GM23338 (cell line): ENCODE measurements at regions not wholly inside any gene's neighbourhood (a gene's known extent, or its start where the extent isn't known, plus 50 kb on each side); places are given as distances from the start of the nearest gene placed in this dataset.

Source experiments
- ATAC-seq: fragments of 200-7000 bp; cut with Tn5 transposase; 3 replicates; pipeline ENCODE4 v1.9.1; 2020
- DNase-seq: peaks from one replicate; pipeline ENCODE4 v3.0.0-alpha.2; 2015; ENCODE audit warnings: low spot score
- H2AFZ ChIP-seq: fragments of 200-600 bp; sonication (generic); 2 replicates; pipeline ENCODE4 v1.8.0; 2016; ENCODE audit warnings: antibody characterized with exemption, mild to moderate bottlenecking, moderate library complexity
- H3F3A ChIP-seq: fragments of 200-600 bp; sonication (generic); replicated peaks from 2 replicates; pipeline ENCODE4 v1.8.0; 2017; ENCODE audit warnings: antibody characterized with exemption, mixed run types, low read depth
- H3K27ac ChIP-seq: fragments of 200-600 bp; sonication (generic); 2 replicates; pipeline ENCODE4 v1.6.1; 2016; ENCODE audit warnings: low read depth
- H3K27me3 ChIP-seq: fragments of 200-600 bp; sonication (generic); 2 replicates; pipeline ENCODE4 v1.8.0; 2016; ENCODE audit warnings: mild to moderate bottlenecking, mixed run types, moderate library complexity; ENCODE audit not compliant: insufficient read depth
- H3K36me3 ChIP-seq: fragments of 200-600 bp; sonication (generic); 2 replicates; pipeline ENCODE4 v1.8.0; 2016; ENCODE audit warnings: mild to moderate bottlenecking; ENCODE audit not compliant: insufficient read depth
- H3K4me1 ChIP-seq: fragments of 200-600 bp; sonication (generic); 2 replicates; pipeline ENCODE4 v1.8.0; 2016; ENCODE audit warnings: mild to moderate bottlenecking, moderate library complexity; ENCODE audit not compliant: insufficient read depth
- H3K4me2 ChIP-seq: fragments of 200-600 bp; sonication (generic); 2 replicates; pipeline ENCODE4 v1.7.1; 2017; ENCODE audit warnings: mixed run types
- H3K4me3 ChIP-seq: fragments of 200-600 bp; sonication (generic); 2 replicates; pipeline ENCODE4 v1.6.1; 2016; ENCODE audit warnings: mixed run types
- H3K79me2 ChIP-seq: fragments of 200-600 bp; sonication (generic); replicated peaks from 2 replicates; pipeline ENCODE4 v1.8.0; 2017; ENCODE audit warnings: mild to moderate bottlenecking; ENCODE audit not compliant: insufficient read depth
- H3K9me2 ChIP-seq: fragments of 200-600 bp; sonication (generic); 2 replicates; pipeline ENCODE4 v1.8.0; 2017; ENCODE audit not compliant: insufficient read depth
- H4K20me1 ChIP-seq: fragments of 200-600 bp; sonication (generic); replicated peaks from 2 replicates; pipeline ENCODE4 v1.8.0; 2017; ENCODE audit warnings: mild to moderate bottlenecking; ENCODE audit not compliant: insufficient read depth
- H3K27ac Mint-ChIP-seq: 2 replicates; pipeline ENCODE4 v1.8.0; 2020; ENCODE audit warnings: inconsistent platforms, mild to moderate bottlenecking, moderate library complexity, mixed read lengths
- H3K27me3 Mint-ChIP-seq: 3 replicates; pipeline ENCODE4 v1.8.0; 2022; ENCODE audit warnings: low read depth, mild to moderate bottlenecking, moderate library complexity, mixed read lengths, inconsistent platforms; ENCODE audit not compliant: insufficient read depth, poor library complexity
- H3K36me3 Mint-ChIP-seq: 3 replicates; pipeline ENCODE4 v1.8.0; 2021; ENCODE audit warnings: low read depth, mild to moderate bottlenecking, inconsistent platforms, moderate library complexity, mixed read lengths
- H3K4me1 Mint-ChIP-seq: 3 replicates; pipeline ENCODE4 v1.8.0; 2020; ENCODE audit warnings: mild to moderate bottlenecking, inconsistent platforms, mixed read lengths
- H3K4me3 Mint-ChIP-seq: 3 replicates; pipeline ENCODE4 v1.8.0; 2021; ENCODE audit warnings: moderate library complexity, mild to moderate bottlenecking, inconsistent platforms, mixed read lengths
- H3K9me3 Mint-ChIP-seq: 3 replicates; pipeline ENCODE4 v1.8.0; 2020; ENCODE audit warnings: moderate library complexity, mild to moderate bottlenecking, inconsistent platforms, mixed read lengths
- CREB1 ChIP-seq: fragments of 250-450 bp; sonication (Bioruptor Pico); IDR thresholded peaks from 2 replicates; pipeline ENCODE4 v1.5.0; 2020; ENCODE audit warnings: low read depth, mild to moderate bottlenecking, moderate library complexity
- CTCF ChIP-seq, 2 experiments: fragments of 200-600 bp in 1 of 2; sonication (generic) in 1 of 2; conservative IDR thresholded peaks; 2 replicates each; pipeline versions ENCODE4 v1.5.1 to v1.6.1; 2016 to 2017; ENCODE audit warnings: antibody characterized with exemption in 2 of 2, low read depth in 2 of 2, mild to moderate bottlenecking in 2 of 2, moderate library complexity in 1 of 2
- ETS1 ChIP-seq: IDR thresholded peaks from 2 replicates; pipeline ENCODE4 v1.6.1; 2016; ENCODE audit warnings: antibody characterized with exemption
- EZH2 ChIP-seq: fragments of 200-600 bp; sonication (generic); IDR thresholded peaks from one replicate; pipeline ENCODE4 v1.8.0; 2017; ENCODE audit warnings: antibody characterized with exemption, mild to moderate bottlenecking, low read depth; ENCODE audit not compliant: unreplicated experiment
- EZH2phosphoT487 ChIP-seq: fragments of 200-600 bp; sonication (generic); IDR thresholded peaks from one replicate; pipeline ENCODE4 v1.8.1; 2018; ENCODE audit warnings: antibody characterized with exemption; ENCODE audit not compliant: unreplicated experiment
- JUNB ChIP-seq: IDR thresholded peaks from one replicate; pipeline ENCODE4 v1.6.1; 2016; ENCODE audit warnings: antibody characterized with exemption; ENCODE audit not compliant: unreplicated experiment
- POLR2AphosphoS5 ChIP-seq: IDR thresholded peaks from 2 replicates; pipeline ENCODE4 v1.6.1; 2016; ENCODE audit warnings: antibody characterized with exemption, low read depth
- ZNF462 ChIP-seq: fragments of 250-450 bp; sonication (Bioruptor Pico); IDR thresholded peaks from 2 replicates; pipeline ENCODE4 v1.5.0; 2020; ENCODE audit warnings: mild to moderate bottlenecking, moderate library complexity

DNA sequence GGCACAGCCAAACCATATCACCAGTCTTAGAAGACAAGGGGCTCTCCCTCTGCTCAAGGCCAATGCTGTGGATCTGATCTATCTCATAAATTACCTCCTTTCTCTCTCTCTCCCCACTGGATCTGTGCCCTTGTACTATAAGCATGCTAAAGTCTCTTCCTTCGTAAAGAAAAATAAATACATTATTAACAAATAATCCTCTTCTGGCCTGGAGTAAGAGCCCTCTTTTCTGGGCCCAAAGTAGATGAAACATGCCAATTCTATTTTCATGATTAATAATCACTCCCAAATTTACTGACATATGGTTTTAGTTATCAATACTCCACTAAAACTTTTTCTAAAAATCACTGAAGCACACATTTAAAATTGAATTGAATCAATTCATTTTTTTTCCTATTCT is 889.7 kb downstream of the ADGRL2 start (continued):
- TF ChIP-seq ZNF462 (CRISPR knock-in tag) (no peak), EZH2phosphoT487 (no peak), CTCF (conservative IDR thresholded peaks at IDR 0.05; ENCODE audit: low read depth in 2 of 2) (no peak), CREB1 (no peak), POLR2AphosphoS5 (no peak)

- no peaks in the 10 kb centered on the region for H3K4me1 Mint-ChIP-seq
- no peaks in the 10 kb centered on the region for H3K4me1 ChIP-seq
- H3K4me3 ChIP-seq = no peak overlapping the region
- H3K79me2 ChIP-seq = no peaks in the 10 kb centered on the region
- no peaks in the 10 kb centered on the region for H3K27me3 Mint-ChIP-seq
- DNase-seq (no peak), ATAC-seq (no peak)
- no peaks in the 10 kb centered on the region for H3K27me3 ChIP-seq
- peaks cover 37% of the 10 kb centered on the region for H3K9me3 Mint-ChIP-seq
- H3K4me2 ChIP-seq = no peak overlapping the region
- no peak overlapping the region for H2AFZ ChIP-seq
- H3F3A ChIP-seq = no peaks in the 10 kb centered on the region
- H4K20me1 ChIP-seq = no peaks in the 10 kb centered on the region
- H3K9me2 ChIP-seq = no peaks in the 10 kb centered on the region
- H3K4me3 Mint-ChIP-seq = no peak overlapping the region
- no peak overlapping the region for H3K27ac ChIP-seq
- TF ChIP-seq JUNB = no peak
- TF ChIP-seq CTCF (conservative IDR thresholded peaks at IDR 0.05; ENCODE audit: low read depth in 2 of 2) = no peak
- no peak for TF ChIP-seq EZH2
- TF ChIP-seq ETS1 = no peak
- H3K27ac Mint-ChIP-seq = no peak overlapping the region
- H3K36me3 Mint-ChIP-seq = peaks cover 32% of the 10 kb centered on the region
- H3K36me3 ChIP-seq = peaks cover 4% of the 10 kb centered on the region; the same call in 1 of the 2 replicates
Measured at GRCh38 chr1:82689217-82689616, 888.5 kb downstream of the ADGRL2 start.
